AG20443 (cell line): ENCODE measurements at regions not wholly inside any gene's neighbourhood (a gene's known extent, or its start where the extent isn't known, plus 50 kb on each side); places are given as distances from the start of the nearest gene placed in this dataset.

ENCODE experiments used
- DNase-seq: peaks from one replicate; pipeline ENCODE4 v3.0.0; 2012; ENCODE audit warnings: low spot score, mixed read lengths

GRCh38 chr4:45358573-45359506, 632.5 kb upstream of the GNPDA2 start:
- no peak for DNase-seq

- no peak for DNase-seq
These were observed 626.8 kb upstream of the GNPDA2 start for GRCh38 chr4:45353161-45353560.

- no peak for DNase-seq
These were observed 624.1 kb upstream of the GNPDA2 start for GRCh38 chr4:45350438-45350837.

- DNase-seq = no peak
These were observed 623.5 kb upstream of the GNPDA2 start for GRCh38 chr4:45349859-45350258.

- DNase-seq = no peak
These were observed 620.6 kb upstream of the GNPDA2 start for GRCh38 chr4:45346816-45347435.

- no peak for DNase-seq
These were observed 619.2 kb upstream of the GNPDA2 start for GRCh38 chr4:45345558-45345957.

GRCh38 chr4:45331802-45332201, 605.4 kb upstream of the GNPDA2 start:
- no peak for DNase-seq

GRCh38 chr4:45327544-45327943, 601.2 kb upstream of the GNPDA2 start:
- DNase-seq = no peak

GRCh38 chr4:45324455-45325417, 598.4 kb upstream of the GNPDA2 start:
- DNase-seq = no peak

- DNase-seq = no peak
These were observed 597.2 kb upstream of the GNPDA2 start for GRCh38 chr4:45323453-45324058.

- no peak for DNase-seq
These were observed 591.4 kb upstream of the GNPDA2 start for GRCh38 chr4:45317739-45318138.

- DNase-seq = no peak
These were observed 590.9 kb upstream of the GNPDA2 start for GRCh38 chr4:45317276-45317675.

GRCh38 chr4:45316257-45316656, 589.9 kb upstream of the GNPDA2 start:
- no peak for DNase-seq

- no peak for DNase-seq
These were observed 576.5 kb upstream of the GNPDA2 start for GRCh38 chr4:45302828-45303227.

- DNase-seq = no peak
These were observed 568.1 kb upstream of the GNPDA2 start for GRCh38 chr4:45294464-45294863.

GRCh38 chr4:45293335-45293734, 567.0 kb upstream of the GNPDA2 start:
- DNase-seq = no peak

- no peak for DNase-seq
These were observed 566.5 kb upstream of the GNPDA2 start for GRCh38 chr4:45292844-45293243.

- DNase-seq = no peak
These were observed 558.2 kb upstream of the GNPDA2 start for GRCh38 chr4:45284400-45285085.

GRCh38 chr4:45283352-45283751, 557.0 kb upstream of the GNPDA2 start:
- DNase-seq = no peak

GRCh38 chr4:45280121-45280520, 553.8 kb upstream of the GNPDA2 start:
- DNase-seq = no peak

GRCh38 chr4:45275862-45276261, 549.5 kb upstream of the GNPDA2 start:
- DNase-seq = no peak
